CD4-positive, alpha-beta T cell (primary cell): ENCODE measurements at regions not wholly inside any gene's neighbourhood (a gene's known extent, or its start where the extent isn't known, plus 50 kb on each side); places are given as distances from the start of the nearest gene placed in this dataset.

Source experiments
- ATAC-seq: fragments of 200-7000 bp; cut with Tn5 transposase; one replicate; pipeline ENCODE4 v1.10.0; 2022; ENCODE audit warnings: mild to moderate bottlenecking; ENCODE audit not compliant: poor library complexity
- CTCF ChIA-PET: fragments of 350-600 bp; sonication (Branson Sonifier 250); formaldehyde crosslinking; loops from one replicate; lab custom pipeline; 2021; ENCODE audit warnings: antibody characterized with exemption, inconsistent platforms; lab: Charles Lee
- POLR2A ChIA-PET: fragments of 350-600 bp; sonication (Branson Sonifier 250); formaldehyde crosslinking; loops from one replicate; lab custom pipeline; 2021; ENCODE audit warnings: antibody characterized with exemption, inconsistent platforms; lab: Charles Lee
- DNase-seq, 14 experiments: peaks; one replicate each; pipeline ENCODE4 v3.0.0-alpha.2; 2013 to 2020; ENCODE audit warnings: mixed read lengths in 2 of 14
- H3K27ac ChIP-seq, 2 donors: one replicate each; pipeline versions ENCODE4 v1.5.1 to v1.7.0; 2013; ENCODE audit warnings: low read length in 2 of 2, low read depth in 1 of 2, mild to moderate bottlenecking in 1 of 2
- H3K27me3 ChIP-seq, 2 experiments: 1 replicate in 1 of 2; 2 replicates in 1 of 2; pipeline versions ENCODE4 v1.6.1 to v1.7.0; 2013; ENCODE audit warnings: low read length in 2 of 2, control low read depth in 1 of 2, mild to moderate bottlenecking in 1 of 2, moderate library complexity in 1 of 2; ENCODE audit not compliant: insufficient read depth in 2 of 2, control insufficient read depth in 1 of 2
- H3K36me3 ChIP-seq: one replicate; pipeline ENCODE4 v1.6.1; 2013; ENCODE audit warnings: low read length, control low read depth; ENCODE audit not compliant: insufficient read depth
- H3K4me1 ChIP-seq: one replicate; pipeline ENCODE4 v1.6.1; 2013; ENCODE audit warnings: low read length, control low read depth; ENCODE audit not compliant: insufficient read depth
- H3K4me3 ChIP-seq: one replicate; pipeline ENCODE4 v1.5.1; 2013; ENCODE audit warnings: mild to moderate bottlenecking, low read length, moderate library complexity
- H3K9me3 ChIP-seq, 2 experiments: 1 replicate in 1 of 2; 2 replicates in 1 of 2; pipeline versions ENCODE4 v1.6.1 to v1.7.0; 2013; ENCODE audit warnings: low read length in 2 of 2, mild to moderate bottlenecking in 2 of 2, control low read depth in 1 of 2, moderate library complexity in 1 of 2; ENCODE audit not compliant: control insufficient read depth in 1 of 2, insufficient read depth in 1 of 2
- H3K27ac Mint-ChIP-seq: one replicate; pipeline ENCODE4 v1.8.0; 2020; ENCODE audit warnings: mixed read lengths
- H3K27me3 Mint-ChIP-seq: one replicate; pipeline ENCODE4 v1.8.0; 2021; ENCODE audit warnings: mixed read lengths
- H3K36me3 Mint-ChIP-seq: one replicate; pipeline ENCODE4 v1.8.0; 2021; ENCODE audit warnings: low read depth, mixed read lengths
- H3K4me1 Mint-ChIP-seq: one replicate; pipeline ENCODE4 v1.8.0; 2021; ENCODE audit warnings: low read depth, mixed read lengths
- H3K4me3 Mint-ChIP-seq: one replicate; pipeline ENCODE4 v1.8.0; 2020; ENCODE audit warnings: mild to moderate bottlenecking, mixed read lengths
- H3K9me3 Mint-ChIP-seq: one replicate; pipeline ENCODE4 v1.8.0; 2020; ENCODE audit warnings: mixed read lengths
- intact Hi-C, 2 experiments: fragments of 100-400 bp; cut with DNase I in 1 of 2; cut with micrococcal nuclease in 1 of 2; formaldehyde crosslinking; loops; one replicate each; pipeline versions ENCODE4 v1.15.1 to v1.9.0; 2023 to 2025; cut with DNase I, micrococcal nuclease
- TF ChIP-seq, protein P1 (sequence below): fragments of 200-600 bp; IDR thresholded peaks from one replicate; pipeline ENCODE4 v1.8.0; 2022; ENCODE audit warnings: antibody characterized with exemption, mild to moderate bottlenecking

DNA sequence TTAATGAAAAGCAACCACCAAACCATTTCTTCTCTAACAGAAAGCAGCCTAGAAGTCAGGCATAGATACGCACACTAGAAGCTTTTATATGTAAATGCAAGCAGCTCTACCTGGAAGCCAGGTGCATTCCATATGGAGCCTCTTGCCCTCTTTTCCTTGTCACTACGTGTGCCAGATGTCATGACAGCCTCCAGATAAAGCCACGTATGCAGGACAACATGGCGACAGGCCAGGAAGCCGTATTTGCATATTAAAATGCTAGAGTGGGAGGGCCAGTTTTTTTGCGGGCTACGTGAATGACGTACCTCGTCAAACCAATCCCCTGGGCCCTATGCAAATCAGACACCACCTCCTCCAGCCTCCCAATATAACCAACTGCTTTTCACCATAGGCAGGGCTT, 308.1 kb upstream of the SPTLC3 start:
- intact Hi-C loops: no loop called here
- no peaks in the 10 kb centered on the region for H3K27me3 ChIP-seq
- POLR2A ChIA-PET: no interaction called here
- H3K4me3 ChIP-seq: no peak overlapping the region
- peaks cover 5% of the 10 kb centered on the region for H3K9me3 Mint-ChIP-seq
- ATAC-seq (no peak), DNase-seq (no peak)
- no peaks in the 10 kb centered on the region for H3K27me3 Mint-ChIP-seq
- no peak overlapping the region for H3K27ac ChIP-seq
- TF ChIP-seq, protein P1, sequence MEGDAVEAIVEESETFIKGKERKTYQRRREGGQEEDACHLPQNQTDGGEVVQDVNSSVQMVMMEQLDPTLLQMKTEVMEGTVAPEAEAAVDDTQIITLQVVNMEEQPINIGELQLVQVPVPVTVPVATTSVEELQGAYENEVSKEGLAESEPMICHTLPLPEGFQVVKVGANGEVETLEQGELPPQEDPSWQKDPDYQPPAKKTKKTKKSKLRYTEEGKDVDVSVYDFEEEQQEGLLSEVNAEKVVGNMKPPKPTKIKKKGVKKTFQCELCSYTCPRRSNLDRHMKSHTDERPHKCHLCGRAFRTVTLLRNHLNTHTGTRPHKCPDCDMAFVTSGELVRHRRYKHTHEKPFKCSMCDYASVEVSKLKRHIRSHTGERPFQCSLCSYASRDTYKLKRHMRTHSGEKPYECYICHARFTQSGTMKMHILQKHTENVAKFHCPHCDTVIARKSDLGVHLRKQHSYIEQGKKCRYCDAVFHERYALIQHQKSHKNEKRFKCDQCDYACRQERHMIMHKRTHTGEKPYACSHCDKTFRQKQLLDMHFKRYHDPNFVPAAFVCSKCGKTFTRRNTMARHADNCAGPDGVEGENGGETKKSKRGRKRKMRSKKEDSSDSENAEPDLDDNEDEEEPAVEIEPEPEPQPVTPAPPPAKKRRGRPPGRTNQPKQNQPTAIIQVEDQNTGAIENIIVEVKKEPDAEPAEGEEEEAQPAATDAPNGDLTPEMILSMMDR: no peak
- no peaks in the 10 kb centered on the region for H3K36me3 ChIP-seq
- H3K36me3 Mint-ChIP-seq: no peaks in the 10 kb centered on the region
- no peaks in the 10 kb centered on the region for H3K4me1 Mint-ChIP-seq
- CTCF ChIA-PET: no interaction called here
- no peaks in the 10 kb centered on the region for H3K4me1 ChIP-seq
- no peak overlapping the region for H3K4me3 Mint-ChIP-seq
- peaks cover 0 to 3% of the 10 kb centered on the region in 2 experiments for H3K9me3 ChIP-seq
- H3K27ac Mint-ChIP-seq: no peak overlapping the region

DNA sequence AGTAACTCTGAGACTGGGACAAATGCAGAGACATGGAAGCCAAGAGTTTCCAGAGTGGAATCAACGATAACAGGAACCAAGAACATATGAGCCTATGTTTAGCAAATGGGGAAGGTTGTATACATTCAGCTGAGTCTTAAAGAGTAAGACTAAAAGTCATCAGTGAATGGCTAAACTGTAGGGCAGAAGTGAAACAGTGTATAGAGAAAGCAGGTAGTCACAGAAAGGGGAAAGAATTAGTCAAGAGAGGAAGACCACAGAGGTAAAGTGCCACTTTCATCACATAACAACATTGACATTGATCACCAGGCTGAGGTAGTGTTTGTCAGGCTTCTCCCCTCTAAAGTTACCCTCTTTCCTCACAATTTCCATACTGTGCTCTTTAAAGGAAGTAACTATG, 306.5 kb upstream of the SPTLC3 start:
- H3K4me3 Mint-ChIP-seq: no peak overlapping the region
- no peaks in the 10 kb centered on the region for H3K4me1 ChIP-seq
- CTCF ChIA-PET: no interaction called here

DNA sequence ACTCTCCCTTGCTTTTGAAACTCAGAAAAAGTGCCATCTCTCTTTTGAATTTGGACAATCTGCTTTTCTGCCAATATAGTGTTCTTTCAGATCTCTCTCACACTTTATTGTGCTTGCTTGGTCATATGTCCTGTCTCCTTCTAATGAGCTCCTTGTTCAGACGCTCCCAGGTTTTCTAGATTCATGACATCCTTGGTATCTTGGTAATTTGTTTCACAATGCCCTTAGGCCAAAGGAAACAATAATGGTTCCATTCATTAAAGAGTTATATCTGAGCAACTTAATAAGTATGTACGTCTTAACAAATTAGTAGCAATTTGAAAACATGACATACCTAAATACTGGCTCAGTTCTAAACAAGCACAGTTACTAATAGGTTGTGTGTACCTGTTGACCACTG, 293.4 kb upstream of the SPTLC3 start:
- ChIA-PET CTCF (no interaction called here), POLR2A (no interaction called here)
- DNase-seq: no peak
- Histone ChIP-seq H3K4me3 (no peak overlapping the region), H3K27ac (no peak overlapping the region), H3K9me3 (no peaks in the 10 kb centered on the region), H3K36me3 (no peaks in the 10 kb centered on the region), H3K27me3 (no peaks in the 10 kb centered on the region), H3K4me1 (no peaks in the 10 kb centered on the region)
- Mint-ChIP-seq H3K4me3 (no peak overlapping the region), H3K27ac (no peak overlapping the region), H3K4me1 (no peaks in the 10 kb centered on the region), H3K27me3 (no peaks in the 10 kb centered on the region), H3K36me3 (no peaks in the 10 kb centered on the region), H3K9me3 (no peaks in the 10 kb centered on the region)
- TF ChIP-seq, protein P1: no peak
- intact Hi-C loops: no loop called here
- no peak for ATAC-seq

More for the DNA sequence above, 306.5 kb upstream of the SPTLC3 start:
- H3K4me1 Mint-ChIP-seq: no peaks in the 10 kb centered on the region
- H3K27ac ChIP-seq: no peak overlapping the region
- no peaks in the 10 kb centered on the region for H3K27me3 ChIP-seq
- H3K4me3 ChIP-seq: no peak overlapping the region
- H3K27me3 Mint-ChIP-seq: no peaks in the 10 kb centered on the region
- H3K9me3 ChIP-seq: peaks cover 0 to 3% of the 10 kb centered on the region in 2 experiments
- TF ChIP-seq, protein P1: no peak
- H3K9me3 Mint-ChIP-seq: peaks cover 5% of the 10 kb centered on the region
- POLR2A ChIA-PET: no interaction called here
- H3K36me3 ChIP-seq: no peaks in the 10 kb centered on the region
- H3K36me3 Mint-ChIP-seq: no peaks in the 10 kb centered on the region
- intact Hi-C loops: no loop called here
- ATAC-seq (no peak), DNase-seq (no peak)
- no peak overlapping the region for H3K27ac Mint-ChIP-seq
